Heart left ventricle (tissue), 13 donors: ENCODE measurements at regions not wholly inside any gene's neighbourhood (a gene's known extent, or its start where the extent isn't known, plus 50 kb on each side); places are given as distances from the start of the nearest gene placed in this dataset.

ENCODE experiments used
- CTCF ChIP-seq, 12 donors: fragments of 200-600 bp; sonication (generic) in 4 of 12; IDR thresholded peaks; one replicate each; pipeline versions ENCODE4 v1.5.0 to v1.8.0; 2018 to 2022; ENCODE audit warnings: antibody characterized with exemption in 12 of 12, mild to moderate bottlenecking in 5 of 12
- POLR2A ChIP-seq, 2 donors: fragments of 450-650 bp; IDR thresholded peaks; one replicate each; pipeline ENCODE4 v1.6.1; 2017; ENCODE audit warnings: antibody characterized with exemption in 2 of 2, mild to moderate bottlenecking in 2 of 2, moderate library complexity in 2 of 2
- donor health status: ischemic (EF 13 %, LVEDD 7.1; RV severe dilation, severe dysfunction).
- donor health status: DM: no; HTN: yes; CAD: no.
- donor health status: DM: no; HTN: no; CAD: no.
- donor health status: ischemic (EF 25% LVEDD 6.9; RV normal size, moderate dysfunction).
- donor health status: ischemic (EF 25% LVEDD 5.7; RV mildly dilated, moderate dysfunction).
- donor health status: ischemic (EF 35%, LVEDD 5.7; RV mildly dilated, moderate dysfunction).
- donor health status: nonischemic (EF 11% LVEDD 7.7; RV severe dilation, severe dysfunction).
- donor health status: DM: yes; HTN: yes; CAD: no.
- donor health status: PGD.
- donor health status: ischemic (EF 29% LVEDD 5.4; RV normal size, mild dysfunction).
- donor health status: nonischemic (EF 23%, LVEDD 6.1; RV moderate dilation, normal function).

GRCh38 chr7:34463830-34464229, 194.2 kb upstream of the NPSR1 start:
- no peak for TF ChIP-seq CTCF (IDR thresholded peaks at IDR 0.05)
- TF ChIP-seq POLR2A (IDR thresholded peaks at IDR 0.05), result no peak
